Neuronal stem cell (in vitro differentiated cells): ENCODE measurements at regions not wholly inside any gene's neighbourhood (a gene's known extent, or its start where the extent isn't known, plus 50 kb on each side); places are given as distances from the start of the nearest gene placed in this dataset.

Experiments
- DNase-seq: peaks from one replicate; pipeline ENCODE4 v3.0.0-alpha.2; 2013; ENCODE audit warnings: low spot score
- H2AFZ ChIP-seq: one replicate; pipeline ENCODE4 v1.6.1; 2013; ENCODE audit warnings: mild to moderate bottlenecking, low read length, inconsistent platforms
- H2AK5ac ChIP-seq: 2 replicates; pipeline ENCODE4 v1.6.1; 2013; ENCODE audit warnings: low read depth, mild to moderate bottlenecking, inconsistent platforms, low read length, moderate library complexity, mixed read lengths
- H2BK120ac ChIP-seq: 2 replicates; pipeline ENCODE4 v1.6.1; 2013; ENCODE audit warnings: low read depth, mild to moderate bottlenecking, inconsistent platforms, low read length, moderate library complexity, mixed read lengths
- H2BK12ac ChIP-seq: one replicate; pipeline ENCODE4 v1.6.1; 2013; ENCODE audit warnings: low read length, inconsistent platforms
- H2BK15ac ChIP-seq: 2 replicates; pipeline ENCODE4 v1.6.1; 2013; ENCODE audit warnings: mild to moderate bottlenecking, low read length, inconsistent platforms, mixed read lengths
- H2BK5ac ChIP-seq: one replicate; pipeline ENCODE4 v1.6.1; 2013; ENCODE audit warnings: inconsistent platforms, mild to moderate bottlenecking, low read length, moderate library complexity
- H3K14ac ChIP-seq: one replicate; pipeline ENCODE4 v1.6.1; 2013; ENCODE audit warnings: low read length, inconsistent platforms
- H3K18ac ChIP-seq: 2 replicates; pipeline ENCODE4 v1.6.1; 2013; ENCODE audit warnings: low read length, inconsistent platforms
- H3K23ac ChIP-seq: 2 replicates; pipeline ENCODE4 v1.6.1; 2013; ENCODE audit warnings: low read depth, mild to moderate bottlenecking, mixed read lengths, low read length, inconsistent platforms; ENCODE audit not compliant: poor library complexity
- H3K27ac ChIP-seq: replicated peaks from 3 replicates; pipeline ENCODE4 v1.5.1; 2013; ENCODE audit warnings: low read length, inconsistent platforms
- H3K27me3 ChIP-seq, 3 experiments: 2 replicates each; pipeline ENCODE4 v1.6.1; 2013; ENCODE audit warnings: low read length in 3 of 3, mild to moderate bottlenecking in 2 of 3, inconsistent platforms in 1 of 3, low read depth in 1 of 3, mixed read lengths in 1 of 3, moderate library complexity in 1 of 3; ENCODE audit not compliant: control insufficient read depth in 3 of 3, insufficient read depth in 3 of 3
- H3K36me3 ChIP-seq, 2 donors: replicated peaks in 1 of 2; 2 replicates each; pipeline ENCODE4 v1.6.1; 2013; ENCODE audit warnings: low read length in 2 of 2; ENCODE audit not compliant: control insufficient read depth in 2 of 2, insufficient read depth in 2 of 2
- H3K4ac ChIP-seq: 2 replicates; pipeline ENCODE4 v1.6.1; 2013; ENCODE audit warnings: inconsistent platforms, mild to moderate bottlenecking, low read length, moderate library complexity
- H3K4me1 ChIP-seq, 2 donors: 1 replicate in 1 of 2; 2 replicates in 1 of 2; pipeline ENCODE4 v1.6.1; 2013; ENCODE audit warnings: low read length in 2 of 2, low read depth in 1 of 2; ENCODE audit not compliant: control insufficient read depth in 2 of 2, insufficient read depth in 1 of 2
- H3K4me2 ChIP-seq: one replicate; pipeline ENCODE4 v1.6.1; 2013; ENCODE audit warnings: mild to moderate bottlenecking, low read length, inconsistent platforms; ENCODE audit not compliant: insufficient read depth, poor library complexity, severe bottlenecking
- H3K4me3 ChIP-seq, 2 donors: 2 replicates each; pipeline ENCODE4 v1.5.1; 2013; ENCODE audit warnings: low read length in 2 of 2, mild to moderate bottlenecking in 2 of 2, inconsistent platforms in 1 of 2, moderate library complexity in 1 of 2
- H3K79me1 ChIP-seq: one replicate; pipeline ENCODE4 v1.6.1; 2013; ENCODE audit warnings: low read depth, mild to moderate bottlenecking, inconsistent platforms, low read length, moderate library complexity
- H3K9ac ChIP-seq: one replicate; pipeline ENCODE4 v1.6.1; 2013; ENCODE audit warnings: mild to moderate bottlenecking, low read depth, low read length, inconsistent platforms; ENCODE audit not compliant: poor library complexity
- H3K9me3 ChIP-seq, 2 donors: replicated peaks in 1 of 2; 2 replicates each; pipeline versions ENCODE3 to v1.6.1; 2013; ENCODE audit warnings: low read length in 2 of 2, mild to moderate bottlenecking in 2 of 2, inconsistent platforms in 1 of 2, low read depth in 1 of 2, mixed read lengths in 1 of 2, moderate library complexity in 1 of 2; ENCODE audit not compliant: control insufficient read depth in 2 of 2, insufficient read depth in 1 of 2
- H4K8ac ChIP-seq: one replicate; pipeline ENCODE4 v1.6.1; 2013; ENCODE audit warnings: low read depth, mild to moderate bottlenecking, inconsistent platforms, low read length, moderate library complexity
- H4K91ac ChIP-seq: one replicate; pipeline ENCODE4 v1.6.1; 2013; ENCODE audit warnings: low read length, low read depth, mild to moderate bottlenecking, inconsistent platforms; ENCODE audit not compliant: poor library complexity
- WGBS, 2 donors: extraction: QIAGEN DNeasy Blood & Tissue Kit; methylation state at CpG; one replicate each; pipeline ENCODE4 v1.1.7; 2013; ENCODE audit warnings: missing lambda C conversion rate in 2 of 2, mixed read lengths in 1 of 2; ENCODE audit not compliant: insufficient read length in 2 of 2, insufficient replicate concordance in 1 of 2; ENCODE audit errors: extremely low coverage in 2 of 2; 5-methylcytosine and 5-hydroxymethylcytosine counted together

- Histone ChIP-seq H3K18ac (no peak overlapping the region), H3K4me2 (no peak overlapping the region), H3K9me3 (no peaks in the 10 kb centered on the region), H2BK15ac (no peak overlapping the region), H3K27me3 (no peaks in the 10 kb centered on the region), H3K79me1 (no peaks in the 10 kb centered on the region), H3K4me1 (no peaks in the 10 kb centered on the region), H4K91ac (no peak overlapping the region), H3K27ac (no peak overlapping the region), H2AFZ (no peak overlapping the region), H2BK120ac (no peak overlapping the region), H4K8ac (no peak overlapping the region), H2BK5ac (no peak overlapping the region), H2BK12ac (no peak overlapping the region), H3K36me3 (no peaks in the 10 kb centered on the region), H3K14ac (no peak overlapping the region), H3K9ac (no peak overlapping the region), H2AK5ac (no peak overlapping the region), H3K4ac (no peak overlapping the region), H3K4me3 (no peak overlapping the region), H3K23ac (no peak overlapping the region)
- no peak for DNase-seq
Measured at GRCh38 chr21:28144089-28144488, 848.6 kb downstream of the LTN1 start.

GRCh38 chr21:28142697-28143096, 850.0 kb downstream of the LTN1 start:
- H3K23ac ChIP-seq, result no peak overlapping the region
- H2AFZ ChIP-seq, result no peak overlapping the region
- H3K9ac ChIP-seq, result no peak overlapping the region
- no peak overlapping the region for H2BK12ac ChIP-seq
- H3K14ac ChIP-seq, result no peak overlapping the region
- H3K27me3 ChIP-seq, result no peaks in the 10 kb centered on the region
- no peak overlapping the region for H2BK5ac ChIP-seq
- H3K4ac ChIP-seq, result no peak overlapping the region
- no peak overlapping the region for H3K18ac ChIP-seq
- no peak overlapping the region for H2AK5ac ChIP-seq
- H3K4me1 ChIP-seq, result no peaks in the 10 kb centered on the region
- H4K8ac ChIP-seq, result no peak overlapping the region
- no peak overlapping the region for H4K91ac ChIP-seq
- no peaks in the 10 kb centered on the region for H3K79me1 ChIP-seq
- no peak for DNase-seq
- no peak overlapping the region for H2BK120ac ChIP-seq
- H3K36me3 ChIP-seq, result no peaks in the 10 kb centered on the region
- no peak overlapping the region for H3K27ac ChIP-seq
- H3K9me3 ChIP-seq, result no peaks in the 10 kb centered on the region
- no peak overlapping the region for H3K4me3 ChIP-seq
- no peak overlapping the region for H3K4me2 ChIP-seq
- no peak overlapping the region for H2BK15ac ChIP-seq

GRCh38 chr21:28138272-28138671, 854.4 kb downstream of the LTN1 start:
- Histone ChIP-seq H3K4me1 (no peaks in the 10 kb centered on the region), H3K4me2 (no peak overlapping the region), H3K36me3 (no peaks in the 10 kb centered on the region), H3K18ac (no peak overlapping the region), H3K79me1 (no peaks in the 10 kb centered on the region), H3K14ac (no peak overlapping the region), H3K9ac (no peak overlapping the region), H2BK120ac (no peak overlapping the region), H3K9me3 (no peaks in the 10 kb centered on the region), H2AFZ (no peak overlapping the region), H4K8ac (no peak overlapping the region), H3K27me3 (no peaks in the 10 kb centered on the region), H3K4ac (no peak overlapping the region), H3K23ac (no peak overlapping the region), H3K4me3 (no peak overlapping the region), H2BK15ac (no peak overlapping the region), H4K91ac (no peak overlapping the region), H2BK5ac (no peak overlapping the region), H2AK5ac (no peak overlapping the region), H3K27ac (no peak overlapping the region), H2BK12ac (no peak overlapping the region)
- no peak for DNase-seq
- no CpG with 5 or more reads among the region's 2 CpGs for WGBS, 2 donors

- Histone ChIP-seq H3K18ac (no peak overlapping the region), H3K79me1 (no peaks in the 10 kb centered on the region), H3K4me2 (no peak overlapping the region), H3K4me3 (no peak overlapping the region), H2AFZ (no peak overlapping the region), H3K27me3 (no peaks in the 10 kb centered on the region), H4K91ac (no peak overlapping the region), H3K14ac (no peak overlapping the region), H2AK5ac (no peak overlapping the region), H4K8ac (no peak overlapping the region), H3K4ac (no peak overlapping the region), H2BK120ac (no peak overlapping the region), H2BK12ac (no peak overlapping the region), H3K4me1 (no peaks in the 10 kb centered on the region), H3K36me3 (no peaks in the 10 kb centered on the region), H2BK15ac (no peak overlapping the region), H3K9me3 (no peaks in the 10 kb centered on the region), H3K27ac (no peak overlapping the region), H3K23ac (no peak overlapping the region), H3K9ac (no peak overlapping the region), H2BK5ac (no peak overlapping the region)
- no peak for DNase-seq
- WGBS, 2 donors, result no CpG with 5 or more reads among the region's 3 CpGs
Measured at GRCh38 chr21:28136656-28137255, 855.9 kb downstream of the LTN1 start.
